HG03045 (cell line): ENCODE measurements at regions not wholly inside any gene's neighbourhood (a gene's known extent, or its start where the extent isn't known, plus 50 kb on each side); places are given as distances from the start of the nearest gene placed in this dataset.

ENCODE experiments used
- ATAC-seq: cut with Tn5 transposase; IDR thresholded peaks from one replicate; pipeline ENCODE4 v1.9.1; 2021; ENCODE audit warnings: mild to moderate bottlenecking, moderate library complexity; ENCODE audit not compliant: unreplicated experiment

DNA sequence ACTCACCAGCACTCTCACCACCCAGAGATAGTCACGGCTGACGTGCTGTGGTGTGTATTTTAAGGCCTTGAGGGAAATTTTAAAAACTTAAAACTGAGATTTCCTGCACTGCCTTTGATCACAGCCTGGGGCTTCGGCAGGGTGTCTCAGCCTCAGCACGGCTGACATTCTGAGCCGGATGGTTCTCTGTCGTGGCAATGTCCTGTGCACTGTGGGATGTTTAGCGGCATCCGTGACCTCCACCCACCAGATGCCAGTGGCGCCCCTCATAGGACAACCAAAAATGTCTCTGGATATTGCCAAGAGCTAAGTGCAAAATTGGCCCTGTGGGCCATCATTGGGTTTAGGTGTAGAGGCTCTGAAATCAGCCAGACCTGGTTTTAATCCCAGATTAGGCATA lies 142.2 kb upstream of the KCNG1 start:
- ATAC-seq: no peak

DNA sequence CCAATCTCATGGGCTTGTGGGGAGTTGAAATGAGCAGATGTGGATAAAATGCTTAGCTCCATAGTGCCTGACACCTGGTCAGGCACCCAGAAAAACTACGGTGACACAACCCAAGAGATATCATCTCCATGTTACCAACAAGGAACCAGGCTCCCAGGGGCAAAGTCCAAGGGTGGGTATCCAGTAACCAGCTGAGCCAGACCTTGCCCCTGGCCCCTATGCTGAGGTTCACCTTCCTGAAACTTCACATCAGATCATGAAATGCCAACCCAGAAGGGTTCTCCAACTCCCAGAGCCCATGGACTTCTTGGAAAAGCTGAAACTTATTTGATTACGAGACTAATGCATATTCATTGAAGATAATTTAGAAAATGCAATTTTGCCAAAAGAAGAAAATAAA lies 141.8 kb upstream of the KCNG1 start:
- ATAC-seq: no peak

DNA sequence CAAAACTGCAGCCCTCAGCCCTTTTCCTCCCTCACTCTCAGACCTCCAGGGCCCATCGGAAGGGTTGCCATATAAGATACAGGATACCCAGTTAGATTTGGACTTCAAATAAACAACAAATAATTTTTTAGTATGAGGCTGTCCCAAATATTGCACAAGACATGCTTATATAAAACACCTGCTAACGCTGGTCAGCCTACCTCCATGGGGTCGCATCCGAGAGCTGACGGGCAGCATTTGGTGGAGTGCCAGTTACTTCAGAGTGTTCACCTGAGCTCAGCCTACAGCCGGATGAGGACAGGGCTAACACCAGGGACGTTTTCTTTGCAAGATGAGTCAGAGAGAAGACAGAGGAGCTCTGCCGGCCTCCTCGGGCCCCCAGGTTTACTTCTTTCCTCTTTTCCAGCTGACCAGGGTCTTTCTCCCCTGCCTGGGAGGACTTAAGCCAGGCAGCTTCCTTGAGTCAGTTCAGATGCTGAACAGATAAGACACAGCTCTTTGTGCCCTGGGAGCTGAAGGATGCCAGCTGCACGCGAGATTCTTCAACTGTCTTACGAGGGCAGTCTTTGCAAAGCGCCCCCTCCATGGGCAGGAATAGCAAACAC lies 141.2 kb upstream of the KCNG1 start:
- ATAC-seq: no peak

DNA sequence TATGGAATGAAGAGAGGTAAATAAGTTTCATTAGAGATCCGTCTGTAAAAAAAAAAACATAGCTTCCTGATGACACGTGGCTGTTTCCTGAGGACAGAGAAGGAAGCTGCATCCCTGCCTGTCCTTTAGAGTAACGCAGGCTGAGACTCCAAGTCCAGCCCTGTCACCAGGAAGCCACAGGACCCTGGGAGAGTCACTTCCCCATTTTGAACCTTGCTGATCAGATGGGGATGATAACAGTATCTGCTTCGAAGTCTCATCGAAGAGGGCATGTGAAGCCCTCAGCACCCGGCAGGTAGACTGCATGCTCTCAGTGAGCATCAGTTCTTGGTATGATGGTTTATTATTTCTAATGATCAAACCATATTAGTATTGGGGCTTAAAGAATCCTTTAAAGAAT lies 139.1 kb upstream of the KCNG1 start:
- no peak for ATAC-seq

DNA sequence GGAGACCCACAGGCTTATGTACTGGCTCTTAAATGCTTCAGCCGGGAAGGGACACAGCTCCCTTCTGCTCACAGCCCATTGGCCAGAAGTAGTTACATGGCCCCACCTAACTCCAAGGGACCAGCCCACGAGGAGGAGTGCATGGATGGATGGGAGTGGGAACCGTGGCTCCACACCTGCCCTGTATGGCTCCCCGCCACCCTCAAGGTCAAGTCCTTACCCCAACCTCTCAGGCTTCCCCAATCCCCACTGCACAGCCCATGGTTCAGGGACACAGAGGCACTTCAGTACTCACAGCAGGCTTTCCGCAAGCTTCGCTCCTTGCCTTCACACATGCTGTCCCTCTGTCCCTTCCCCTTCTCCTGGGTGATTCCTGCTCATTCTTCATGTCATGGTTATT lies 137.9 kb upstream of the KCNG1 start:
- ATAC-seq: no peak

DNA sequence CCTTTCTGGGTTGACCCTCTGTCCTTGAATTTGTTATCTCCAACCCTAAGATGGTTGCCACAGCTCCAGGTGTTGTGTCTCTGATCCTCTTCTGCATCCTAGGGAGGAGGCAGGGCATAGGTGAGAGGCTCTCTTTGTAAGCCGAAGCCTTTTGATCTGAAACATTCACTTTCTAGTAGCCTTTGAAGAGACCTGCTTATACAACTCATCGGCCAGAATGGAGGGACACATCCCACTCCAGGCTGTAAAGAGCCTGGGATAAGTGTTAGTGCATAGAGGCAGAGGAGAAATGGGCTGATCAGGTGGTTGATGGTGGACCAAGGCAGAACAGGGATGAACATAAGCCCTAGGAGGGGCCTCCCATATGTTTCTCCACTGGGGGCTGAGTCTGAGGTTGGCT lies 137.1 kb upstream of the KCNG1 start:
- ATAC-seq: no peak

DNA sequence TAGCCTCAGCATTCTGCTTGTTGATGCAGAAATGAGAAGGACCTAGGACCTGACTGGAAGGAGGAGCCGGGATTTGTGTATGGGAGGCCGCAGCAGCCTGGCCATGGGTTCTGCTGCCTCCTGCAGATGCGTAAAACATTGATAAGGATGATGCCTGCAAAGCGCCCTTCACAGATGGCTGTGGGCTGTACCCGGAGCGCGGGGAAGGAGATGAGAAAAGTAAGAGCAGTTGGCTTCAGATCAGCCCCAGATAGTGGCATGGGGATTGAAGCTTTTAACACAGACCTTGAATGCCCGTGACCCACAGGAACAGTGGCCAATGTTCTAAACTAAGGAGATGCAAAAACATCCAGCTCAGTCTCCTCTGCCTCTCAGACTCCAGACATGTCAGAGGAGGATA lies 136.4 kb upstream of the KCNG1 start:
- no peak for ATAC-seq

DNA sequence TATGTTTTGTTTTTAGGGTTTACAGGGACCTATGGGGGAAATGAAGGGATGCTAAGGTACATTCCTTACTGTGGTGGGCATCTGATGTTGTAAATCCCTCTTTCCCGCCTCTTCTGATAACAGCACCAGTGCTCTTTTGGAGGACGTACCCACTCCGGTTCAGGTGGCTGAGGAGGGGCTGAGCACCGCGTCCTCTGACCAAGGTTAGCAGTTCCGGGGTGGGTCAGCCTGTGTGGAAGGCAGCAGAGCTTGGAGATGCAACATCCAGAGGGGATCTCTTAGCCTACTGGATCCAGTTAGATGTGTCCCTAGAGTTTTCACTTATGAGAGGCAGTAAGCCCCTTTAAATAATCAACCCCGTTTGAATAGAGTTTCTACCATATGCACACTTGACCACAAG lies 135.3 kb upstream of the KCNG1 start:
- no peak for ATAC-seq

DNA sequence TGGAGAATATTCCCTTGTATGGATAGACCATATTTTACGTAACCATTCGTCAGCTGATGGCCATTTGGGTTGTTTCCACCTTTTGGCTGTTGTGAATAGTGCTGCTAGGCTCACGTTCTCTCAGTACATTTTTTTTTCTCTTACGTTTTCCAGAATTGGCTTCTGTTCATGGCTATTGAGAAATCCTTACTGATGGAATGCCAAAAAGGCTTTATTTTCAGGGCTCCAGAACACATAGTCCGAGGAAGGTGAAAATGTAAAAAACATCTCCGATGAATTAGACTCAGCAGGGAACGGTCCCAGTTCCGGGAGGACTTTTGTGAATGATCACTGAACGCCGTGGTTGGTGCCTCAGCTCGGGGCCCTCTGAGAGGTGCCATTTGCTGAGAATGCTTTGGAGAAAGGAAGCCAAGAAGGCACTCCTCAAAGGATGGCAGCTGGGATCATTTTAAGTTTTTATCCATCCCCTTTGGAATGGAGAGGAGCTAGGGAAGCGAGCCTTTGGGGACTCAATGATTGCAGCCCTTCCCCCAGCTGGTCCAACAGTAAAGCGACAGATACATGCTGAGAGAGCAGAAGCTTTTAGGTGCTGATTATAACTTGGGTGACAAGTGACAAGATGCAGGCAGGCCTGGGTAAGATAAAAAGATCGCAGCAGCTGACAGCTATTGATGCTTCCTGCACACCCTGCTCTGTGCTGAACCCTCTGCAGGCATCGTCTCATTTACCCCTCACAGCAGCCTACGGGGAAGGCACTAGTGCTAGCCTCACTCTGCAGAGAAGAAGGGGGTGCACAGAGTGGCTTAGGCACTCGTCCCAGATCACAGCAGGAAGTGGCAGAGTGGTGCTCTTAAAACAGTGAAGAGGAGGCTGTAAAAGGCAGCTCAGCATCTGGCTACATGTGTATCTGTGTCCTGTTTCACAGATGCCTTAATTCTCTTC lies 133.4 kb upstream of the KCNG1 start:
- ATAC-seq: no peak

DNA sequence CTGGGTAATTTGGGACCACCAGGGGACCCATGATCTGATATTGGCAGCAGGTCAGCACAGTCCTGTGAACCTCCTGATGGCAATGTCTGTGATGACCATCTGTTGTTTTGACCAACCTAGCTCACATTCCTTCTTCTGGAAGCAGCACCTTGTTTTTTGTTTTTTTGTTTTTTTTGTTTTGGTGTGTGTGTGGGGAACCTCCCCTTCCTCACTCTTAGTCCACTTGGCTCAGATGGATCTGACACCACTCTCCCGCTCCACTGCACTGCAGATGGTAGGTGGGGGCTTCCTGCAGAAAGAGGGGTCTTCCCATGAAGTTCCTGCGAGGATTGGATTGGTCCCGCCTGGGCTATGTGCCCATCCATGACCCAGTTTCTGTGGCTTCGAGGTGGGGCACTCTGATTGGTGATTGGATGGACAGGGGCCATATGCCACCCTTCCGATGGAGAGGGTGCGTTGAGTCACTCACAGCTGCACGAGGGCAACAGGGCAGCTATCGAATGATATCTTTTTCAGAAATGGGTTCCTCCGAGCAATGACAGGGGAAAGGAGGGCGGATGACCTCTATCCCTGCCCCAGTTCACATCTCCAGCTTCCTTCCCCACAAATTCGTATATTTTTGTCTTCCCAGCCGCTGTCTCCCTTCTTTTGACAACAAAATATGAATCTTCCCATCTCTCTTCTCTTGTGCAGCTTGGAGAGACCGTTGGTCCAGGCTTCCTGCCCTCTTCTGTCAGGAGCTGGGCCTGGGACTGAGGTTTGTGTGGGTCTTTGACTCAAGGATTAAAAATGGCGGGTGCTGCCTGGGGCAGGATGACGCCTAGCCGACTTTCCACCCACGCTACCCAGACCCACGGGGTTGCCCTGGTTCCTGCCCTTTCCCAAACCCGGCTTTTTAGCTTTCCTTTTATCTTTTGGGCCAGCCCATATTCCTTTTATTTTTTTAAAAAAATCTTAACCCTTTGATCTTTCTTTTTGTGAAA lies 132.1 kb upstream of the KCNG1 start:
- ATAC-seq: no peak

DNA sequence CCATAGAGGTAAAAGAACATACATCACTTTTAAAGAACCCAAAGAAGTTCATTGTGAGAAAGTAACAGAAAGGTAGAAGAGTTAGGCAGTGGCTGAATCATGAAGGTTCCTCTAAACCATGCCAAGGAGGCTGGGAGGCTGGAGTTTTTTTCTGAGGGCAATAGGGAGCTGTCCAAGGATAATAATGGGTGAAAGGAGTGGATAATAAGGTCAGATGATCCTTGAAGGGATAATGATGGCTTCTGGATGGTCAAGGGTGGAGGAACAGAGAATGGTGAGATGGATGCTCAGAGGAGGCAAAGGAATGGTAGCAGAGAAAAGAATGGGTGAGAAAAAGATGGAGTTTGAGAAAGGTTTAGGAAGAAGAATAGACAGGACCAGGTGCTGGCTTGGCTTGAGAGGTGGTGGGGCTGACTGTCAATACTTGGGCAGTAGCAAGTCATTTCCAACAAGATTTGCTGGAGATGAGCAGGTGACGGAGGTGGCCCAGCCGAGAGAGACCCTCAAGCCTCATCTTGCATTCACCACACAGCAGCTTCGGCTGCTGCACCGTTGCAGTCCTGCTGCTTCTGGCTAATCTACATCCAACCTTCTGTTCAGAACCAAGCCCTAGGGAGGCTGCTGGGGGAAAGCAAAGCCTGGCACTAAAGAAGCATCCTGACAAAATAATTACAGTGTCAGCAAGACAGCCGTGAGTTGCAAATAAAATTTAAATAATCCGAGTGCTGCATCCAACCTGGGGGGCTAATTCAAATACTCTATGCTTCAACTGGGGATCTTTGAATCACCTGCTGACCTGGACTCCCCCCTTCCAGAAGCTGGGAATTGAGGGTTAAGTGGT lies 131.2 kb upstream of the KCNG1 start:
- no peak for ATAC-seq

DNA sequence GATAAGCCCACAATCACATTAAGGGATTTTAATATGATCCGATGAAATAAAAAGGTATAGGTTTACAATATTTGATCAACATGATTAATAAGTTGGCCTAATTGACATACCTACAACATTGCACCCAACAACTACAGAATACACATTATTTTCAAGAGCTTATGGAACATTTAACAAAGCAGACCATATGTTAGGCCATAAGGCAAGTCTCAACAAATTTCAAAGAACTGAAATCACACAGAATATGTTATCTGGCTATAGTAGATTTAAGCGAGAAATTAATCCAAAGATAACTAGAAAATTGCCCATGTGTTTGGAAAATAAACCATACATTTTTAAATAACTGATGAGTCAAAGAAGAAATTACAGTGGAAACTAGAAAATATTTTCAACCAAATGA lies 126.0 kb upstream of the KCNG1 start:
- no peak for ATAC-seq

DNA sequence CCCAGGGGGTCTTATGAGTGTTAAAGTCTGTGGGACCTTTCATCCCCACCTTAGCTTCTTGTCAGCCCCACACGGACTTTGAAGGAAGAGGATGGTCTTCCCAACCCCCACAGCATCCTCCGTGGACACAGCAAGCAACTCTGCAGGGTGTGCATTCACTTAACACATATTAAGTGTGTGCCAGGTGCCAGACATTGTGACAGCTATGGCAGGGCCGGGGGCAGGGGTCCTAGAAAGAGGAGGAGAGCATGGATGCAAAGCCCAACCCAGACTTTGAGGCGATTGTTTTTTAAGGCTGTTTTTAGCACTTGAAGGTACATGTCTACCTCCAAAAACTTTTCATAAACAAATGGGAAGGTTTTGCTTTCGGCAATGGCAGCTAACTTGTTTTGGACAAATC lies 121.6 kb upstream of the KCNG1 start:
- ATAC-seq: no peak

DNA sequence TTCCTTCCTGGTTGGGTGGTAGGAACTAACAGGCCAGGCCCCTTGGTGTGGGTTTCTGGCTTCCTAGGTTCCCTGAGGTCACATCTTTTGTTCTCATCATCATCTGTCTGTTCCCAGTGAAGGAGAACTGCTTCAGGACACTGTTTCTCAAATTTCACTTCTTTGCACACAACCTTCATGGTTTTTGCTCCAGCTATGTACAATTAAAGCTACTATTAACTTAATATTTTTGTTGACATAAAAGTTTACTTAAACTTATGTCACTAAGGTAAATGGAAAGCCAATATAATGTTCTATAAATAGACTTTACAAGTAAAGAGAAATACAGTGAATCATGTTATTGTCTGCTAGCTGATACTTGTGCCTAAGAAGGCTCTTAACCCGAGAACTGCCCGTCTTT lies 120.7 kb upstream of the KCNG1 start:
- no peak for ATAC-seq

DNA sequence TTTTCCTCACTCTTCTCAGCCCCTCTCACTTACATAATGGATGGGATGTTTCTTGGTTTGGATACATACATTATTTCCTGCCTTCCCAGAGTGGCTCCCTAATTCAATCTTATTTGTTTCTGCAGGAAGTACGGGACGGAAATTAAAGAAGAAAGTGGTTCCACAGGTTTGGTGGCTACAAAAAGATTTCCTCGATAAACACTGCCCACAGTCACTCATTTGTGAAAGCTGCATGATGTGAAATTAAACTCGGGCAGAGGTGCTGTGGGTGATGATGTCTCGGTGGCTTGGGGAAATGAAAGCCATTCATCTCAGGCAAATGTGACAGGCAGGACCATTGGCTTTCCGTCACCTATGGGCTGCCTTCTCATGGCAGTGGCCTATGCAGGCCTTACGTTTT lies 119.5 kb upstream of the KCNG1 start:
- ATAC-seq: no peak

DNA sequence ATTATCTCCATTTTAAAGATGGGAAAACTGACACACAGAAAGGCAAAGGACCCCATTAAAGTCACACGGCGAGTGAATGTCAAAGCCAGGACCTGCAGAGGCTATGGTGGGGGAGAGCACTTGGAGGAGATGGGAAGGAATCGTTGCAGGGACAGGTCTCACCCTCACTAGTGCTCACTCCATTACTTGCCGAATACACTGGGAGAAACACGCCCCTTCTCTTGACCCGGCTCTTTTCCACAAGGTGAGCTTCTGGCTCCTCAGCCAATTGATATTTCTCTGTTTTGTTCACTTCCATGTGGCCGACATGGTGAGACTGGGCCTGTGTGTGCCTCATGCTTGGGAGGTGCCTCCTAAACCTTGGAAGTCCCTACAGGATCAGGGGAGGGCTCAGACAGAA lies 117.8 kb upstream of the KCNG1 start:
- ATAC-seq: no peak

DNA sequence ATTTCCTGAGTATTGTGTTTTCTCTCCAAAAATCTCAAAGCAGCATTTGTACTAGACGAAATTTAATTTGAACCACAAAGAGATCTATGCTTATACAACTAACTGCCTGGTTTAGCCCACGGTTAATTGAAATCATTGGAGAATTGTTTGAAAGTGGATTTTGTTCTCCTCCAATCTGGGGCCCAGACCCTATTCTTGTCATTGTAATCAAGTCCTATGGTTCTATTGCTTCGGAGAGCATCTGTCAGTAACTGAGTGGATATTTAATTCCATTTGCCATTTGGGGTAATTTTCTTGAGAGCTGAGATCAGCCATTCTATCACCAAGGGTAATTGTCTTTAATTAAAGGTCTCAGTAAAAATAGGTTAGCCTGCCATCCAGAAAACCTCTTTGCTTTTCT lies 117.0 kb upstream of the KCNG1 start:
- no peak for ATAC-seq

DNA sequence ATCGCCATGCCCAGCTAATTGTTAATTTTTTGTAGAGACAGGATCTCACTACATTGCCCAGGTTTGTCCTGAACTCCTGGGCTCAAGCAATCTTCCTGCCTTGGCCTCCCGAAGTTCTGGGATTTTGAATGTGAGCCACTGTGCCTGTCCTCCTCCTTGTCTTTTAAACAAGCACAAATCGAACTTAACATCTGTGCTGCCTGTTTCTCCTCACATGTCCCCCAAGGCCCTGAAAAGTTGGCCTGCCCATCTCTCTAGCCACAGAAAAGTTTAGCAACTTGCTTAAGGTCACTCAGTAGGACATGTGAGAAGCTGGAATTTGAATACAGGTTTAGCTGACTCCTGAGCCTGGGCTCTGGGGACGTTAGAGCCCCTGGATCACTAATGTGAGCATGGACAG lies 115.7 kb upstream of the KCNG1 start:
- ATAC-seq: no peak

DNA sequence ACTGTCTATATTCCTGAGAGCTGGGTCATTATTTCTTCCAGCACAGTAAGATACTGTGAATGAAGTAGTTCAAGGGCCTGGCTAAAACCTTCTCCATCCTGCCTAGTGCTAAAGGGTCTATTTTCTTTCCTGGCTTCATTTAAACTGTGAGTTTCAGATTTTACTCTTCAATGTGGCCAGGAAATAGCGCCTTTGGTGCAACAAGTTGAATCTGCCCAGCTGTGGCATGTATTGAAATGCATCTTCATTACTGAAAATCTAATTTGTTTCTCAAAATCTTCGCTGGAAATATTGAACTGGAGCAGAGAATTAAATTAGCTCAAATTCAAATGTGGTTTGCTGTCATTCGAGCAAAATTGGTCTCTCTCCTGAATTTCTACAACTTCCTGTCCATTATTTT lies 114.6 kb upstream of the KCNG1 start:
- no peak for ATAC-seq

DNA sequence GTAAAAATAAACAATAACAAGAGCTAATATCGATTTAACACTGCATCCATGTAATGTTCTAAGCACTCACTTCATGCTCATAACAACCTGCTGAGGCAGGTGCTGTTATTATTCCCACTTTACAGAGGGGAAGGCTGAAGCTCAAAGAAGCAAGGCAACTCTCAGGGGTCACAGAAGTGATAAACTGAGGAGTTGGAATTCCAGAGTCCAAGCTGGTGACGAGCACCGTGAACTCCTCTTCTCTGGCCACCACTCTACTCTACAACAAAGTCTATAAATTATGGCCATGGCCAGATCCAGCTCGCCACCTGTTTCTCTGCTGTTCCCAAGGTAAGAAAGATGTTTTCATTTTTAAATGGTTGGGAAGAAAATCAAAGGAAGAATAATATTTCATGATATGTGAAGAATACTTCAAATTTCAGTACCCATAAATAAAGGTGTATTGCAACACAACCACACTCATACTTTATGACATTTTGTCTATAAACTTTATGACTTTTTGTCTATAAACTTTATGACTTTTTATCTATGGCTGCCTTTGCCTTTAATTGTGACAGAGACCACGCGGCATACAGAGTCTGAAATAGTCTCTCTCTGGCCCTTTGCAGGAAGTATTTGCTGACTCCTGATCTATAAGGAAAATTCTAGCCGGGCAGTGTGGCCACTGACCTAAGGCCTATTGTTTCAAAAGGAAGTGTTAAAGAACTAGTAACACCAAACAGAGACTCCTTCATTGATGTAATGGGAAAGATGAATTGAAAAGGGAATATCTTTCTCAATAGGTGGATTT lies 113.2 kb upstream of the KCNG1 start:
- ATAC-seq: no peak
